Smooth muscle cell (in vitro differentiated cells): ENCODE measurements at regions not wholly inside any gene's neighbourhood (a gene's known extent, or its start where the extent isn't known, plus 50 kb on each side); places are given as distances from the start of the nearest gene placed in this dataset.
A peak's percentile ranks its signal among the peaks of the same experiment; 100 is the strongest.

Experiments
- DNase-seq: peaks from one replicate; lab custom pipeline; 2025; ENCODE audit not compliant: unreplicated experiment; lab: John Stamatoyannopoulos, UW
- H2AFZ ChIP-seq: fragments of 200-600 bp; sonication (generic); 2 replicates; pipeline ENCODE4 v1.6.0; 2016; ENCODE audit warnings: antibody characterized with exemption, low read depth, mild to moderate bottlenecking
- H3F3A ChIP-seq: fragments of 200-600 bp; sonication (generic); 2 replicates; pipeline ENCODE4 v1.6.0; 2017; ENCODE audit warnings: antibody characterized with exemption, low read depth
- H3K27ac ChIP-seq: fragments of 200-600 bp; sonication (generic); 2 replicates; pipeline ENCODE4 v1.5.1; 2016; ENCODE audit warnings: low read depth, mild to moderate bottlenecking
- H3K27me3 ChIP-seq: fragments of 200-600 bp; sonication (generic); 2 replicates; pipeline ENCODE4 v1.6.1; 2016; ENCODE audit warnings: low read depth, mild to moderate bottlenecking
- H3K36me3 ChIP-seq: fragments of 200-600 bp; sonication (generic); 2 replicates; pipeline ENCODE4 v1.5.1; 2016; ENCODE audit warnings: low read depth
- H3K4me1 ChIP-seq: fragments of 200-600 bp; sonication (generic); 2 replicates; pipeline ENCODE4 v1.5.1; 2016; ENCODE audit warnings: low read depth
- H3K4me2 ChIP-seq: fragments of 200-600 bp; sonication (generic); 2 replicates; pipeline ENCODE4 v1.6.0; 2016; ENCODE audit warnings: mild to moderate bottlenecking
- H3K4me3 ChIP-seq: fragments of 200-600 bp; sonication (generic); 2 replicates; pipeline ENCODE4 v1.5.1; 2016; ENCODE audit warnings: mild to moderate bottlenecking
- H3K79me2 ChIP-seq: fragments of 200-600 bp; sonication (generic); 2 replicates; pipeline ENCODE4 v1.6.0; 2016; ENCODE audit warnings: low read depth, mild to moderate bottlenecking
- H3K9ac ChIP-seq: fragments of 200-600 bp; sonication (generic); 2 replicates; pipeline ENCODE4 v1.6.0; 2016; ENCODE audit warnings: low read depth
- H3K9me3 ChIP-seq: fragments of 200-600 bp; sonication (generic); replicated peaks from 2 replicates; pipeline ENCODE4 v1.5.1; 2016; ENCODE audit warnings: low read depth
- H4K20me1 ChIP-seq: fragments of 200-600 bp; sonication (generic); 2 replicates; pipeline ENCODE4 v1.6.0; 2016; ENCODE audit warnings: low read depth
- CTCF ChIP-seq: fragments of 200-600 bp; sonication (generic); IDR thresholded peaks from 2 replicates; pipeline ENCODE4 v1.5.1; 2017; ENCODE audit warnings: borderline replicate concordance, mild to moderate bottlenecking, antibody characterized with exemption; ENCODE audit not compliant: insufficient read depth, poor library complexity, severe bottlenecking
- WGBS: methylation state at CpG from one replicate; pipeline ENCODE4 v1.1.7; 2016; ENCODE audit warnings: low lambda C conversion rate; 5-methylcytosine and 5-hydroxymethylcytosine counted together

GRCh38 chr21:43311301-43311817 lies 115.6 kb downstream of the SIK1 start:
- Histone ChIP-seq H3K4me3 (no peak overlapping the region), H3K4me1 (peaks cover 13% of the 10 kb centered on the region), H3F3A (no peaks in the 10 kb centered on the region), H3K27me3 (no peaks in the 10 kb centered on the region), H3K27ac (peak overlapping the region; percentile 36), H3K79me2 (no peaks in the 10 kb centered on the region), H3K36me3 (no peaks in the 10 kb centered on the region), H3K4me2 (no peak overlapping the region), H3K9ac (no peak overlapping the region), H2AFZ (no peak overlapping the region), H4K20me1 (no peaks in the 10 kb centered on the region), H3K9me3 (no peaks in the 10 kb centered on the region)
- 72% methylated on average over 8 of the region's 8 CpGs for WGBS
- no peak for DNase-seq
- TF ChIP-seq CTCF: no peak

GRCh38 chr21:43308815-43309283 lies 118.1 kb downstream of the SIK1 start:
- Histone ChIP-seq H3K9ac (no peak overlapping the region), H3K36me3 (no peaks in the 10 kb centered on the region), H3K27ac (peak overlapping the region; percentile 89), H4K20me1 (no peaks in the 10 kb centered on the region), H3K79me2 (no peaks in the 10 kb centered on the region), H3K27me3 (no peaks in the 10 kb centered on the region), H3K4me1 (peaks cover 13% of the 10 kb centered on the region), H3K4me3 (no peak overlapping the region), H3K9me3 (no peaks in the 10 kb centered on the region), H2AFZ (no peak overlapping the region), H3F3A (no peaks in the 10 kb centered on the region), H3K4me2 (no peak overlapping the region)
- DNase-seq: no peak
- 85% methylated on average over 10 of the region's 10 CpGs for WGBS
- no peak for TF ChIP-seq CTCF

- H3K27me3 ChIP-seq: no peaks in the 10 kb centered on the region
- no peak overlapping the region for H3K4me2 ChIP-seq
- peak overlapping the region; percentile 89 for H3K27ac ChIP-seq
- no peaks in the 10 kb centered on the region for H3K36me3 ChIP-seq
- no peak for DNase-seq
- H3K4me1 ChIP-seq: peaks cover 13% of the 10 kb centered on the region
- H3K9me3 ChIP-seq: no peaks in the 10 kb centered on the region
- TF ChIP-seq CTCF: no peak
- WGBS: 66% methylated on average over 13 of the region's 13 CpGs
- no peaks in the 10 kb centered on the region for H4K20me1 ChIP-seq
- H3K79me2 ChIP-seq: no peaks in the 10 kb centered on the region
- H3K9ac ChIP-seq: peak overlapping the region; percentile 85
- H3K4me3 ChIP-seq: no peak overlapping the region
- no peak overlapping the region for H2AFZ ChIP-seq
- no peaks in the 10 kb centered on the region for H3F3A ChIP-seq
Measured at GRCh38 chr21:43308101-43308814, 118.7 kb downstream of the SIK1 start.

- H3K36me3 ChIP-seq: no peaks in the 10 kb centered on the region
- H3K4me3 ChIP-seq: no peak overlapping the region
- peak overlapping the region; percentile 89 for H3K27ac ChIP-seq
- peaks cover 13% of the 10 kb centered on the region for H3K4me1 ChIP-seq
- peak overlapping the region; percentile 85 for H3K9ac ChIP-seq
- no peaks in the 10 kb centered on the region for H3K9me3 ChIP-seq
- no peak for TF ChIP-seq CTCF
- no peak for DNase-seq
- H4K20me1 ChIP-seq: no peaks in the 10 kb centered on the region
- H3K79me2 ChIP-seq: no peaks in the 10 kb centered on the region
- H3K27me3 ChIP-seq: no peaks in the 10 kb centered on the region
- H3F3A ChIP-seq: no peaks in the 10 kb centered on the region
- H3K4me2 ChIP-seq: peak overlapping the region; percentile 56
- WGBS: 74% methylated on average over 7 of the region's 7 CpGs
- no peak overlapping the region for H2AFZ ChIP-seq
Measured at GRCh38 chr21:43307677-43308070, 119.3 kb downstream of the SIK1 start.
